NCI-H1048 (cell line): ENCODE measurements at regions not wholly inside any gene's neighbourhood (a gene's known extent, or its start where the extent isn't known, plus 50 kb on each side); places are given as distances from the start of the nearest gene placed in this dataset.

Experiments used
- DNase-seq: peaks from one replicate; lab custom pipeline; 2025; lab: John Stamatoyannopoulos, UW

- DNase-seq = no peak
Observed at GRCh38 chr2:8454797-8455196, 227.1 kb upstream of the ID2 start.

GRCh38 chr2:8455236-8456150, 226.4 kb upstream of the ID2 start:
- no peak for DNase-seq

- no peak for DNase-seq
Observed at GRCh38 chr2:8456151-8457091, 225.4 kb upstream of the ID2 start.

GRCh38 chr2:8457092-8457481, 224.8 kb upstream of the ID2 start:
- DNase-seq = no peak

GRCh38 chr2:8457699-8458502, 224.0 kb upstream of the ID2 start:
- no peak for DNase-seq

GRCh38 chr2:8458503-8459459, 223.1 kb upstream of the ID2 start:
- no peak for DNase-seq

GRCh38 chr2:8459474-8459873, 222.4 kb upstream of the ID2 start:
- DNase-seq = no peak

GRCh38 chr2:8461341-8461740, 220.5 kb upstream of the ID2 start:
- DNase-seq = no peak

GRCh38 chr2:8462280-8462679, 219.6 kb upstream of the ID2 start:
- no peak for DNase-seq

GRCh38 chr2:8462899-8463648, 218.8 kb upstream of the ID2 start:
- DNase-seq = no peak

GRCh38 chr2:8465560-8465959, 216.3 kb upstream of the ID2 start:
- no peak for DNase-seq

GRCh38 chr2:8469709-8470493, 212.0 kb upstream of the ID2 start:
- no peak for DNase-seq

GRCh38 chr2:8472545-8473323, 209.1 kb upstream of the ID2 start:
- no peak for DNase-seq

GRCh38 chr2:8475349-8476031, 206.4 kb upstream of the ID2 start:
- DNase-seq = no peak

GRCh38 chr2:8477552-8478470, 204.0 kb upstream of the ID2 start:
- no peak for DNase-seq

- no peak for DNase-seq
Observed at GRCh38 chr2:8478471-8478793, 203.4 kb upstream of the ID2 start.

- no peak for DNase-seq
Observed at GRCh38 chr2:8479298-8479697, 202.6 kb upstream of the ID2 start.
